GM23248 (cell line): ENCODE measurements at regions not wholly inside any gene's neighbourhood (a gene's known extent, or its start where the extent isn't known, plus 50 kb on each side); places are given as distances from the start of the nearest gene placed in this dataset.

Experiments used
- DNase-seq: peaks from one replicate; pipeline ENCODE4 v3.0.0-alpha.2; 2015
- H2AFZ ChIP-seq: fragments of 200-600 bp; sonication (generic); 2 replicates; pipeline ENCODE4 v1.6.1; 2016; ENCODE audit warnings: antibody characterized with exemption
- H3F3A ChIP-seq: fragments of 200-600 bp; sonication (generic); 2 replicates; pipeline ENCODE4 v1.6.1; 2016; ENCODE audit warnings: mild to moderate bottlenecking, antibody characterized with exemption, mixed run types; ENCODE audit not compliant: insufficient read depth
- H3K27ac ChIP-seq: fragments of 200-600 bp; sonication (generic); 2 replicates; pipeline ENCODE4 v1.5.1; 2016; ENCODE audit warnings: mild to moderate bottlenecking
- H3K27me3 ChIP-seq: fragments of 200-600 bp; sonication (generic); replicated peaks from 2 replicates; pipeline ENCODE4 v1.6.1; 2016; ENCODE audit warnings: mild to moderate bottlenecking; ENCODE audit not compliant: insufficient read depth
- H3K36me3 ChIP-seq: fragments of 200-600 bp; sonication (generic); 2 replicates; pipeline ENCODE4 v1.6.1; 2016; ENCODE audit warnings: low read depth, mild to moderate bottlenecking
- H3K4me1 ChIP-seq: fragments of 200-600 bp; sonication (generic); 2 replicates; pipeline ENCODE4 v1.6.1; 2016; ENCODE audit warnings: mild to moderate bottlenecking; ENCODE audit not compliant: insufficient read depth
- H3K4me2 ChIP-seq: fragments of 200-600 bp; sonication (generic); one replicate; pipeline ENCODE4 v1.6.1; 2016; ENCODE audit warnings: mild to moderate bottlenecking; ENCODE audit not compliant: unreplicated experiment
- H3K4me3 ChIP-seq: fragments of 200-600 bp; sonication (generic); 2 replicates; pipeline ENCODE4 v1.5.1; 2016; ENCODE audit warnings: mild to moderate bottlenecking
- H3K79me2 ChIP-seq: fragments of 200-600 bp; sonication (generic); 2 replicates; pipeline ENCODE4 v1.6.1; 2016; ENCODE audit warnings: mild to moderate bottlenecking; ENCODE audit not compliant: insufficient read depth
- H3K9ac ChIP-seq: fragments of 200-600 bp; sonication (generic); 2 replicates; pipeline ENCODE4 v1.6.1; 2016; ENCODE audit warnings: mild to moderate bottlenecking
- H3K9me2 ChIP-seq: fragments of 200-600 bp; sonication (generic); 2 replicates; pipeline ENCODE4 v1.6.1; 2016; ENCODE audit warnings: mixed run types, mild to moderate bottlenecking, moderate library complexity; ENCODE audit not compliant: insufficient read depth
- H3K9me3 ChIP-seq: fragments of 200-600 bp; sonication (generic); one replicate; pipeline ENCODE4 v1.6.1; 2017; ENCODE audit warnings: low read depth
- H4K20me1 ChIP-seq: fragments of 200-600 bp; sonication (generic); 2 replicates; pipeline ENCODE4 v1.6.0; 2016; ENCODE audit not compliant: insufficient read depth
- EZH2 ChIP-seq: fragments of 200-600 bp; sonication (generic); IDR thresholded peaks from 2 replicates; pipeline ENCODE4 v1.6.1; 2018; ENCODE audit warnings: antibody characterized with exemption, mild to moderate bottlenecking; ENCODE audit not compliant: insufficient read depth, poor library complexity, severe bottlenecking
- EZH2phosphoT487 ChIP-seq: fragments of 200-600 bp; sonication (generic); IDR thresholded peaks from 2 replicates; pipeline ENCODE4 v1.6.1; 2018; ENCODE audit warnings: antibody characterized with exemption, moderate library complexity, mild to moderate bottlenecking, low read depth; ENCODE audit not compliant: insufficient read depth
- WGBS, 2 experiments: methylation state at CpG; one replicate each; pipeline ENCODE4 v1.1.6; 2015 to 2017; ENCODE audit warnings: low lambda C conversion rate in 2 of 2, low coverage in 1 of 2; ENCODE audit errors: missing lambda C conversion rate in 2 of 2; 5-methylcytosine and 5-hydroxymethylcytosine counted together
- in situ Hi-C: fragments of 300-500 bp; cut with MboI; formaldehyde crosslinking; loops from 2 replicates; pipeline ENCODE4 v1.15.0; 2020

GRCh38 chr9:16106021-16106571 lies 553.3 kb downstream of the CCDC171 start:
- H3K9ac ChIP-seq = no peak overlapping the region
- H3F3A ChIP-seq = no peaks in the 10 kb centered on the region
- H3K36me3 ChIP-seq = no peaks in the 10 kb centered on the region
- no peaks in the 10 kb centered on the region for H3K79me2 ChIP-seq
- WGBS, 2 experiments = 53 to 57% methylated on average over 9 of the region's 9 CpGs
- in situ Hi-C loops = no loop called here
- no peaks in the 10 kb centered on the region for H3K4me1 ChIP-seq
- TF ChIP-seq EZH2phosphoT487 = no peak
- no peak for TF ChIP-seq EZH2
- H3K9me2 ChIP-seq = no peaks in the 10 kb centered on the region
- H4K20me1 ChIP-seq = no peaks in the 10 kb centered on the region
- no peaks in the 10 kb centered on the region for H3K27me3 ChIP-seq
- DNase-seq = no peak
- H3K4me2 ChIP-seq = no peak overlapping the region
- no peak overlapping the region for H3K27ac ChIP-seq
- no peak overlapping the region for H3K4me3 ChIP-seq
- H2AFZ ChIP-seq = no peak overlapping the region
- H3K9me3 ChIP-seq = no peaks in the 10 kb centered on the region

- in situ Hi-C loops = no loop called here
- H3K9me2 ChIP-seq = no peaks in the 10 kb centered on the region
- no peaks in the 10 kb centered on the region for H3K36me3 ChIP-seq
- no peak overlapping the region for H3K4me3 ChIP-seq
- no peak overlapping the region for H2AFZ ChIP-seq
- H3F3A ChIP-seq = no peaks in the 10 kb centered on the region
- no peaks in the 10 kb centered on the region for H3K27me3 ChIP-seq
- TF ChIP-seq EZH2phosphoT487 (no peak), EZH2 (no peak)
- no peaks in the 10 kb centered on the region for H3K9me3 ChIP-seq
- WGBS, 2 experiments = 71 to 72% methylated on average over 6 of the region's 6 CpGs
- peak; percentile 26 for DNase-seq
- H3K9ac ChIP-seq = no peak overlapping the region
- H3K4me2 ChIP-seq = no peak overlapping the region
- H3K79me2 ChIP-seq = no peaks in the 10 kb centered on the region
- H4K20me1 ChIP-seq = no peaks in the 10 kb centered on the region
- H3K27ac ChIP-seq = no peak overlapping the region
- H3K4me1 ChIP-seq = no peaks in the 10 kb centered on the region
These were observed 559.3 kb downstream of the CCDC171 start for GRCh38 chr9:16112116-16112515.

- Histone ChIP-seq H3K4me3 (no peak overlapping the region), H3K27ac (no peak overlapping the region)
- no peak for TF ChIP-seq EZH2phosphoT487
- TF ChIP-seq EZH2 = no peak
These were observed 563.2 kb downstream of the CCDC171 start for GRCh38 chr9:16115994-16116393.

GRCh38 chr9:16118043-16118442 lies 565.2 kb downstream of the CCDC171 start:
- in situ Hi-C loops = no loop called here
- no peaks in the 10 kb centered on the region for H3K36me3 ChIP-seq
- no peaks in the 10 kb centered on the region for H3K9me2 ChIP-seq
- H3K9me3 ChIP-seq = no peaks in the 10 kb centered on the region
- no peak for DNase-seq
- H3F3A ChIP-seq = 0 out of 2 replicates have a peak, but pooled peaks cover 3% of the 10 kb centered on the region
- no peaks in the 10 kb centered on the region for H3K27me3 ChIP-seq
- WGBS, 2 experiments = 88 to 89% methylated on average over 2 of the region's 2 CpGs
- no peaks in the 10 kb centered on the region for H4K20me1 ChIP-seq
- H2AFZ ChIP-seq = no peak overlapping the region
- H3K4me3 ChIP-seq = no peak overlapping the region
- TF ChIP-seq EZH2phosphoT487 (no peak), EZH2 (no peak)
- H3K27ac ChIP-seq = no peak overlapping the region
- no peak overlapping the region for H3K9ac ChIP-seq
- H3K4me1 ChIP-seq = peaks cover 25% of the 10 kb centered on the region
- H3K79me2 ChIP-seq = no peaks in the 10 kb centered on the region
- H3K4me2 ChIP-seq = no peak overlapping the region

More at GRCh38 chr9:16115994-16116393, 563.2 kb downstream of the CCDC171 start:
- Histone ChIP-seq H3K9ac (no peak overlapping the region), H3K79me2 (no peaks in the 10 kb centered on the region), H2AFZ (no peak overlapping the region), H3K9me3 (no peaks in the 10 kb centered on the region), H4K20me1 (no peaks in the 10 kb centered on the region), H3F3A (no peaks in the 10 kb centered on the region), H3K9me2 (no peaks in the 10 kb centered on the region), H3K27me3 (no peaks in the 10 kb centered on the region), H3K4me1 (peaks cover 15% of the 10 kb centered on the region), H3K36me3 (no peaks in the 10 kb centered on the region), H3K4me2 (no peak overlapping the region)
- WGBS, 2 experiments = 80 to 91% methylated on average over 1 of the region's 1 CpG
- DNase-seq = no peak
- in situ Hi-C loops = no loop called here
